Activated gamma-delta T cell (primary cell): ENCODE measurements at regions not wholly inside any gene's neighbourhood (a gene's known extent, or its start where the extent isn't known, plus 50 kb on each side); places are given as distances from the start of the nearest gene placed in this dataset.

Experiments
- DNase-seq: peaks from one replicate; lab custom pipeline; 2025; lab: John Stamatoyannopoulos, UW

DNA sequence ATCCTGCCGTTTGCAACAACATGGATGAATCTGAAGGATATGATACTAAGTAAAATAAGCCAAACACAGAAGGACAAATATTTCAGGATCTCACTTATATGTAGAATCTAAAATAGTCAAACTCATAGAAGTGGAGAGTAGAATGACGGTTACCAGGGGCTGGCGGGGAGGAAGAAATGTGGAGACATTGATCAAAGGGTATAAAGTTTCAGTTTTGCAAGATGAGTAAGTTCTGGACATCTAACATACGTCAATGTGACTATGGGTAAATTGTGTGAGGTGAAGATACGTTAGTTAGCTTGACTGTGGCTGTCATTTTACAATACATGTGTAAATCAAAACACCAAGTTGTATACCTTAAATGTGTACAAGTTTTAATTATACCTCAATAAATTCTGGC, 200.3 kb downstream of the SNX18 start:
- no peak for DNase-seq

GRCh38 chr5:54717459-54717858, 199.9 kb downstream of the SNX18 start:
- no peak for DNase-seq

DNA sequence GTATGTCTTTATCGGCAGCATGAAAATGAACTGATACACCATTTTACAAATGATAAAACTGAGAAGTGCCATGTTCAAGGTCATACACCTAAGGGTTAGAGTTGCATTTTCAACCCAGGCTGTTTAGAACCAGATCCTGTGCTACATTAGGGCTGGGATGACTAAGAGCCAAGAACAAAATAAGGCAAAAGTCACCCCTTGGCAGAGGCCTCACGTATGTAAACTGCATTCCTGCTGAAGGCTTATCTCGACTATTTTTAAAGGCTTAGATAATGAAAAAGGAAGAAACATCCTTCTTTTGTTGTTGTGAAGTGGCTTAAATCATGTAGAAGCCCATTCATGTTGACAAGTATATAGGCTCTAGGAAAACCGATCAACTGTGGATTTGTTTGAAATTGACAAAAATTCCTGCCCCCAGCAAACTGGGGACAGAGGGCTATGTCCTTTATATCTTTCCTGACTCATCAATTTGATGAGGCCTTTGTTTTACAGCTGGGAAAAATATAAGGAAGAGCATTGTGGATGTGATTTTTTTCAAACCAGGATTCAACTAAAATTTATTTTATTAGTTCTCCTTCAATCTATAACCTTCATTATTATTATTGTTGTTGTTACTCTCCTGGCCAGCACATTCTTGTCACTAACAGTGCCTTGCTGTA, 196.5 kb downstream of the SNX18 start:
- no peak for DNase-seq

DNA sequence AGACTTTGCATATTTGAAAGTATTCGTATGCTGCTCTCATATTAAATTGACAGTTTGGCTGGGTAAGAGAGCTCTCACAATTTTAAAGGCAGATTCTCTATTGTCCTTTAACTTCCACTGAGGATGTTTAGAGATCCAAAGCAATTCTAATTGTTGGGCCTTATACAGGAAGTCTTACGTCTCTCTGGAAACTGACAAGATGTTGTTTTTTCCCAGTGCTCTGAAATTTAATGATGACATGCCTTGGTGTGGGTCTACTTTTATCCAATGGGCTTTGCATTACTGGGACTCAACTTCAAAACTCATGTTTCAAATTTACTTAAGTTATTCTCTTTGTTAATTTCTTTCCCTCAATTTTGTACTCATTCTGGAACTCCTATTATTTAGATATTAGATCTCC, 191.5 kb downstream of the SNX18 start:
- DNase-seq, result no peak

GRCh38 chr5:54707841-54708240, 190.3 kb downstream of the SNX18 start:
- DNase-seq, result no peak

DNA sequence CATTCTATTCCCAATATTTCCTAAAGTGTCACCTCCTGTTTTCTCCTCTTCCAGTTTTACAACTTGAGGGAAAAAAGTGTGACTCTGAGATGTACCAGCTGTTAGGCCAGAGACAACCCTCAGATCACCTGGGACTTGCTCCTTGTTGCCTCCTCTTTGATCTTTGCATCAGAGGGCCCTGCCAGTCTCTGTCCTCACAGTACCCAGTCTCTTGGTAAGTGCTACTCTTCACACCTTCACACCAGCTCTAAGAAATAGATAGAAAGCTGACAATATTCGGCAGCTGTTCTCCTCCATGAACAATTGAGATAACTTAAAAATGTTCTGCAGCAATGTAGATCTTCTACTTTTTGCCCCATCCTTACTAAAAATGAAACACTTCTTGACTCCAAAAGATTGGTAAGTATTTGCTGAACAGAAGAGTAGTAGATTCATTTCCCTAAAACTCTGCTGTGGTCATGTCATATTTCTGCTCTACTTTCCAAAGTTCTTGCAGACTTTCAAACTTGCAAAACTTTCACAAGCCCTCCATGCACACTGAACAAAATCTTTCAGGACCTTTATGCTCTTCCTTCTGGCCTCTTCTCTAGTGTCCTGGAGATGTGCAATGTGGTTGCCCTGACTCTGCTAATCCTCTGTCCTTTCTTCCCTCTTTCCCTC, 188.6 kb downstream of the SNX18 start:
- no peak for DNase-seq

GRCh38 chr5:54704825-54705224, 187.3 kb downstream of the SNX18 start:
- no peak for DNase-seq

DNA sequence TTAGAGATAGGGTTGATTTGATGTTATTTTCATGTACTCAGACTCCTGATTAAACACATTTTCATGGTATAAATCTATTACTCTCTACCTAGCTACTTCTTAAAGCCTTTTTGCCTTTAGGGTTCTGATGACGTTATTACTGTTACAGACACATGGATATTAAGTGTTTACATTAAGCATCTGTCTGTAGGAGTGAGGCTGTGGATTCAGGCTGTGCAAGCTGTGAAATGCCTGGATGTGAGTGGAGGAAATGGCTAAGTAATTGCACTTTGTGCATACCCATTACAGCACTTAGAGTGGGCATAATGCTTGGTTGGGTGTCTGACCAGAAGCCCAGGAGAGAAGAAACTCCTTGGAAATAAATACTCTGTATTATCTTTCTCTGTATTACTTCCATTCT, 186.8 kb downstream of the SNX18 start:
- DNase-seq, result no peak

- no peak for DNase-seq
Measured at GRCh38 chr5:54703565-54704255, 186.2 kb downstream of the SNX18 start.

DNA sequence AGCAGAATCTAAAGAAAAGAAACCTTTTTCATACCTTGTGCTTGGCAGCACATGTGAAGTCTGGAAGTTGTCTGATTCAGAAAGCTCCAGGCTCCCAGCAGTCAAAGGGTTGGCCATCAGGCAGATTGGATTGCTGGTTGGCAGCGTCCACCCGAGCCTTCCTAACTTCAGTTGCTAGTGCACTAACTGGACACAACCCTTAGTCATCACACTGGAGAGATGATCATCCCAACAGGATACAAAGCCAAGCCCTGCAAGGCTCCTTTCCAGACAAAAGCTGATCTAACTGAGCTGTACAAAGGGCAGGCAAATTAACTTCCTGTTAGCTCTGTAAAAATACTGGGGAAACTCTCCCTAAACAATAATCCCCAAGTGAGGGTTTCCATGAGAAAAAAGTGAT, 185.6 kb downstream of the SNX18 start:
- DNase-seq, result no peak

DNA sequence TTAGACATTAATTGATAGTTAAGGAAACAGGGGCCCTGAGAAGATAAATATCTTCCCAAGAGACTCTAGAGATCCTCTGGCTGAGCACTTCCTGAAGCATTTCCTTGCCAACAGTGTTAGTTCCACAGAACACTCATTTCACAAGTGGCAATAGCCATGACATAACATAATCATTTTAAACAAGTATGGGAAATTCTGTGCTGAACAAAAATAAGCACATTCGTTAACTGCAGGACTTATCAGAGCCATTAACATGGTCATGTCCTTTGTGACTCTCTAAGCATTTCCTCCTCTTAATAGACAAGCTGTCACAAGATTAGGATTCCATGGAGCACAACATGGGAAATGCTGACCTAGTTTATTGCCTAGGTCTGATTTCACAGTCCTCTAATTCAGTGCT, 184.9 kb downstream of the SNX18 start:
- no peak for DNase-seq

DNA sequence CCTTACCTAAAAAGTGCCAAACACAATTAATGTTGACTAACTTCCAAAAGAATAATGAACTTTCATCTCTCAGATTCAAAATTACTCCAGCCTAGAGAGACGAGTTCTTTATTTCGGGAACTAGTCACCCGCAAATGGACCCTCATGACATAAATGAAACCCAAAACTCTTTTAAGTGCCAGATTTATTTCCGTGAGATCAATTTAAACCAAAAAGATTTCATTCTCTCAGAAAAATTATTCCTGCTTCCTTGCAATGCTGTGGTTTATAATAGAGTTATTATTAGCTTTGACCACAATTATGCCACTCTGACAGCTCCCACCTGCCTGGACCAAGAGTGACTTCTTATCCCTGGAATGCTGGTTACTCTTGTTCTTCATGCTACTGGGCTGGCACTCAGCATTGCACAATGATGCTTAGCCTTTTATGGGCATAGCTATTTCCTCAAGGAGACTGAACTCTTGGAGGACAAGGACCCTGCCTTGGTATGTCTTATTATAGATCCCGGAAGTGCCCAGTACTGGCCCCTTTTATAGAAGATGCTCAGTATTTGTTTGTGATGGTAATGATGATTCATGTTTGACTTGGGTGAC, 183.5 kb downstream of the SNX18 start:
- no peak for DNase-seq

- no peak for DNase-seq
Measured at GRCh38 chr5:54696931-54697330, 179.4 kb downstream of the SNX18 start.

DNA sequence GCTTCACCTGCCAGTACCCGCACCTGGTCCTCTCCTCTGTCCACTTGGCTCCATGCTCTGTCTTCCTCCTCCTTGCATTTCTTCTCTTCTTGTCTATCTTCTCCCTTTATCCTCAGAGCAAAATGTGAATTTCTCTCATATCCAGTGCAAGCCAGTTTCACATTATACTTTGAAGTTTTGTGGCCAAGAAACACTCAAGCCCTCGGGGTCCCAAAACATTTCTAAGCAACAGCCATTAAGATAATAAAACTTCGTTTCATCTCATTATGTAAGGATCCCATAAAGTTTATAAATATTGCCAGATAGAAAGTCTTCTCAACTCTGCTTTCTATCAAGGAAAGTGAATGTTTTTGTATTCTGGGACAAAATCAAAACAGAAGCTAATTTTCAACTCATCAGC, 178.8 kb downstream of the SNX18 start:
- no peak for DNase-seq

DNA sequence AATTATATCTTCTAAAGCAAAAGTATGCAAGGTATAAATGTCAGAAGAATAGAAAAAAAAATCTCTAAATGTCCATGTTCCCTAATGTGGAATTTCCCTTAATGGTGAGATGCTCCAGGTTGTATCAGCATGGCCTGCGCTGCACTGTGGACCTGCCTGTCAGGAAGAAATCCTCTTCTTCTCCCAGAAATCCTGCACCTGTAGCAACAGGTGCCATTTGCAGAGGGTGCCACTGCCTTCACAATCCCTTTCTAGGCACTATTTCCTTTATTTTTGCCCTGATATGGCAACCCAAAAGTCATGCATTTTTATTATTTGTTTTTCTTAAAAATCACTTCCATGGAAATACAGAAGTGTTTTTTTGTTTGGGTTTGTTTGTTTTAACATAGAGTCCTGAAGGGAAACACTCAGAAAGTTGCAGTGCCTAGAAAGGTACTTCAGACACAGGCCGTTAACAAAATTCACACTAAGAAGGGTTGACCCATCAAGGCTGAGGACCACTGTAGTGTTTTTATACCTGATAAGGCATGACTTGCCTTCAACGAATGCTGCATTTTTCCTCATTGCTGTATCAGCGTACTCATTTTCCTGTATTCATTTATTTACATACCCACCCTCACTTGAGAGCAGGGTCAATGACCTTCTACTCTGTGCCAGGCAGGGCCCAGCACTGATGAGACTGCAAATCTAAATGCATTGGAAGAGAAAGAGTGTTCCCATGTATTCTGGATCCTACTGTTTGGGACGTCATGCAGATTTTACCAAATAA, 177.8 kb downstream of the SNX18 start:
- no peak for DNase-seq

GRCh38 chr5:54693936-54694657, 176.5 kb downstream of the SNX18 start:
- no peak for DNase-seq

DNA sequence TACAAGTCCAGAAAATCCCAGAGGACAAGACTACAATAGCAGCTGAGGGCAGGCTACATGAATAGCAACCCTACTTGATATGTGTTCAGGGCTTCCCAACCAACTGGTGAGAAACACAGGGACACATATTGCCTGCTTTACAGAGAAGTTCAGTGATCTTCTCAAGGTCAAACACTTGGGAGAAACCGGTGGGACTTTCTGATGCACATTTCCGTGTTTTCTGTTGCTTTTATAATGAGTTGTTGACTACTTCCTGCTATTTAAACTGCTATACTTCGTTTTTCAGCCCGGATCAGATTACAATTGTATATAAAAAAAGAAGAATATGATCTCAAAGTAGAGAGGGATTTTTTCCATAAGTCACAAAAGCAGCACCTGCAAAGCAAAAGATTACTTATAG, 175.1 kb downstream of the SNX18 start:
- DNase-seq, result no peak

- DNase-seq, result no peak
Measured at GRCh38 chr5:54691656-54692055, 174.1 kb downstream of the SNX18 start.

GRCh38 chr5:54689411-54690251, 172.1 kb downstream of the SNX18 start:
- no peak for DNase-seq

- DNase-seq, result no peak
Measured at GRCh38 chr5:54680998-54681397, 163.4 kb downstream of the SNX18 start.

GRCh38 chr5:54679686-54680085, 162.1 kb downstream of the SNX18 start:
- no peak for DNase-seq
